HL-60 (cell line): ENCODE measurements at regions not wholly inside any gene's neighbourhood (a gene's known extent, or its start where the extent isn't known, plus 50 kb on each side); places are given as distances from the start of the nearest gene placed in this dataset.

Experiments
- POLR2AphosphoS5 ChIP-seq: IDR thresholded peaks from 2 replicates; pipeline ENCODE4 v1.6.1; 2012; ENCODE audit warnings: low read depth
- TF ChIP-seq, protein P1 (sequence below): IDR thresholded peaks from one replicate; pipeline ENCODE4 v1.5.1; 2011; ENCODE audit warnings: low read length, control low read depth, inconsistent platforms; ENCODE audit not compliant: insufficient read depth

DNA sequence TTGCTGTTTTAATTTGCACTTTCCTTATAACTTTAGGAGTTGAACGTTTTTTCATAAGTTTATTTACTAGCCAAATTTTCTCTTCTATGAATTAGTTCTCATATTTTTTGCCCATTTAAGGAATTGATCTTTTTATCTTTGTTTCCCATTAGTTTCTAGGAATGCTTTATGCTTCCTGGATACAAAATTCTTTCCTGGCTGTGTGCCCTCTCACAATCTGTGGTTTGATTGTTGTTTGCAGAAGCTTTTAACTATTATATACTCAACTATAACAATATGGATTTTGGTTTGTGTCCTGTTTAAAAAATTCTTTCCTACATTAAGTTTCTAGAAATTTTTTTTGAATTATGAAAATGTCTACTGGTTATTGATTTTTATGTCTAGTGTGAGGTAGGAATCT is 206.3 kb downstream of the CSNK1G3 start:
- TF ChIP-seq, protein P1, sequence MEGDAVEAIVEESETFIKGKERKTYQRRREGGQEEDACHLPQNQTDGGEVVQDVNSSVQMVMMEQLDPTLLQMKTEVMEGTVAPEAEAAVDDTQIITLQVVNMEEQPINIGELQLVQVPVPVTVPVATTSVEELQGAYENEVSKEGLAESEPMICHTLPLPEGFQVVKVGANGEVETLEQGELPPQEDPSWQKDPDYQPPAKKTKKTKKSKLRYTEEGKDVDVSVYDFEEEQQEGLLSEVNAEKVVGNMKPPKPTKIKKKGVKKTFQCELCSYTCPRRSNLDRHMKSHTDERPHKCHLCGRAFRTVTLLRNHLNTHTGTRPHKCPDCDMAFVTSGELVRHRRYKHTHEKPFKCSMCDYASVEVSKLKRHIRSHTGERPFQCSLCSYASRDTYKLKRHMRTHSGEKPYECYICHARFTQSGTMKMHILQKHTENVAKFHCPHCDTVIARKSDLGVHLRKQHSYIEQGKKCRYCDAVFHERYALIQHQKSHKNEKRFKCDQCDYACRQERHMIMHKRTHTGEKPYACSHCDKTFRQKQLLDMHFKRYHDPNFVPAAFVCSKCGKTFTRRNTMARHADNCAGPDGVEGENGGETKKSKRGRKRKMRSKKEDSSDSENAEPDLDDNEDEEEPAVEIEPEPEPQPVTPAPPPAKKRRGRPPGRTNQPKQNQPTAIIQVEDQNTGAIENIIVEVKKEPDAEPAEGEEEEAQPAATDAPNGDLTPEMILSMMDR: no peak
- TF ChIP-seq POLR2AphosphoS5: no peak
